HCT116 (cell line): ENCODE measurements at regions not wholly inside any gene's neighbourhood (a gene's known extent, or its start where the extent isn't known, plus 50 kb on each side); places are given as distances from the start of the nearest gene placed in this dataset.

ENCODE experiments used
- ATAC-seq: fragments of 200-7000 bp; cut with Tn5 transposase; 2 replicates; pipeline ENCODE4 v1.9.1; 2020; ENCODE audit warnings: mild to moderate bottlenecking, moderate library complexity
- BruUV-seq: library from RNA; stranded (reverse); fragments of 400-500 nt; replicated peaks from 2 replicates; lab custom pipeline; 2021; lab: Mats Ljungman, UMichigan
- CTCF ChIA-PET: fragments of 300-600 bp; sonication (Branson Sonifier 250); formaldehyde crosslinking; loops from one replicate; lab custom pipeline; 2021; ENCODE audit warnings: antibody characterized with exemption; lab: Charles Lee
- POLR2A ChIA-PET: fragments of 300-600, 350-600 bp; sonication (Branson Sonifier 250); formaldehyde crosslinking; loops from one replicate; lab custom pipeline; 2021; ENCODE audit warnings: antibody characterized with exemption; lab: Charles Lee
- RAD21 ChIA-PET, 2 experiments: fragments of 300-600 bp; sonication (Branson Sonifier 250); formaldehyde crosslinking; loops; one replicate each; lab custom pipeline; 2023; ENCODE audit warnings: low total read pairs in 2 of 2; ENCODE audit not compliant: uncharacterized antibody in 2 of 2, unreplicated experiment in 2 of 2, low non-redundant PET in 1 of 2; lab: Charles Lee
- DNase-seq: peaks from one replicate; pipeline ENCODE4 v3.0.0-alpha.2; 2010; ENCODE audit warnings: low read depth, low spot score
- H2AFZ ChIP-seq: fragments of 200-600 bp; shearing (Covaris generic), sonication (generic); 2 replicates; pipeline ENCODE4 v1.6.1; 2017; ENCODE audit warnings: low read depth, mixed run types, mixed read lengths, antibody characterized with exemption, low read length; ENCODE audit not compliant: poor library complexity, severe bottlenecking
- H3K27ac ChIP-seq: 2 replicates; pipeline ENCODE4 v1.5.1; 2012; ENCODE audit warnings: low read depth, low read length
- H3K27me3 ChIP-seq: fragments of 200-600 bp; sonication (generic); 2 replicates; pipeline ENCODE4 v1.6.1; 2016; ENCODE audit warnings: mixed run types, low read length, mixed read lengths; ENCODE audit not compliant: insufficient read depth
- H3K36me3 ChIP-seq, 2 experiments: fragments of 200-500 bp in 1 of 2; fragments of 200-600 bp in 1 of 2; sonication (Bioruptor generic) in 1 of 2; sonication (generic) in 1 of 2; 2 replicates each; pipeline versions ENCODE4 v1.5.1 to v1.6.1; 2014 to 2016; ENCODE audit warnings: low read length in 2 of 2, inconsistent platforms in 1 of 2, mixed read lengths in 1 of 2, mixed run types in 1 of 2; ENCODE audit not compliant: insufficient read depth in 2 of 2, control insufficient read depth in 1 of 2
- H3K4me1 ChIP-seq, 2 experiments: fragments of 200-600 bp in 1 of 2; sonication (generic) in 1 of 2; 2 replicates each; pipeline versions ENCODE4 v1.5.1 to v1.6.1; 2012 to 2017; ENCODE audit warnings: low read length in 2 of 2, inconsistent platforms in 1 of 2, mild to moderate bottlenecking in 1 of 2, mixed read lengths in 1 of 2, mixed run types in 1 of 2, moderate library complexity in 1 of 2; ENCODE audit not compliant: insufficient read depth in 2 of 2, control insufficient read depth in 1 of 2
- H3K4me2 ChIP-seq: fragments of 200-600 bp; sonication (generic); 2 replicates; pipeline ENCODE4 v1.6.1; 2017; ENCODE audit warnings: mixed run types, low read length, mixed read lengths
- H3K4me3 ChIP-seq, 2 experiments: fragments of 200-600 bp in 1 of 2; sonication (generic) in 1 of 2; replicated peaks in 1 of 2; 2 replicates each; pipeline ENCODE4 v1.5.1; 2011 to 2016; ENCODE audit warnings: low read length in 2 of 2, control low read depth in 1 of 2, low read depth in 1 of 2, mild to moderate bottlenecking in 1 of 2, mixed read lengths in 1 of 2, mixed run types in 1 of 2
- H3K79me2 ChIP-seq: fragments of 200-600 bp; sonication (generic); 2 replicates; pipeline ENCODE4 v1.6.1; 2017; ENCODE audit warnings: mild to moderate bottlenecking, mixed run types, low read length, moderate library complexity, mixed read lengths; ENCODE audit not compliant: insufficient read depth
- H3K9ac ChIP-seq: fragments of 200-600 bp; sonication (generic); 2 replicates; pipeline ENCODE4 v1.6.1; 2016; ENCODE audit warnings: low read length, mixed read lengths
- H3K9me2 ChIP-seq: fragments of 200-600 bp; sonication (generic), shearing (Covaris generic); 2 replicates; pipeline ENCODE4 v1.6.1; 2017; ENCODE audit warnings: mixed run types, mild to moderate bottlenecking, moderate library complexity; ENCODE audit not compliant: insufficient read depth
- H3K9me3 ChIP-seq, 2 experiments: fragments of 200-500 bp in 1 of 2; fragments of 200-600 bp in 1 of 2; sonication (Bioruptor generic) in 1 of 2; sonication (generic) in 1 of 2; 2 replicates each; pipeline ENCODE4 v1.6.1; 2014 to 2017; ENCODE audit warnings: low read length in 2 of 2, mixed read lengths in 2 of 2, inconsistent platforms in 1 of 2, low read depth in 1 of 2, mild to moderate bottlenecking in 1 of 2, mixed run types in 1 of 2, moderate library complexity in 1 of 2; ENCODE audit not compliant: control insufficient read depth in 1 of 2, insufficient read depth in 1 of 2
- H4K20me1 ChIP-seq: fragments of 200-600 bp; sonication (generic), shearing (Covaris generic); 2 replicates; pipeline ENCODE4 v1.6.1; 2017; ENCODE audit warnings: mixed run types, mild to moderate bottlenecking, moderate library complexity; ENCODE audit not compliant: insufficient read depth
- ATF3 ChIP-seq: IDR thresholded peaks from 2 replicates; pipeline ENCODE4 v1.6.1; 2012
- CBX3 ChIP-seq: IDR thresholded peaks from 2 replicates; pipeline ENCODE4 v1.6.1; 2012; ENCODE audit warnings: low read depth
- ELF1 ChIP-seq: IDR thresholded peaks from 2 replicates; pipeline ENCODE4 v1.6.1; 2012; ENCODE audit warnings: low read depth, borderline replicate concordance
- EZH2 ChIP-seq: fragments of 200-600 bp; sonication (generic); IDR thresholded peaks from 2 replicates; pipeline ENCODE4 v1.6.1; 2017; ENCODE audit warnings: antibody characterized with exemption, mixed run types
- EZH2phosphoT487 ChIP-seq: fragments of 200-600 bp; IDR thresholded peaks from 2 replicates; pipeline ENCODE4 v1.6.1; 2018; ENCODE audit warnings: antibody characterized with exemption, borderline replicate concordance
- FOSL1 ChIP-seq: IDR thresholded peaks from 2 replicates; pipeline ENCODE4 v1.6.1; 2012; ENCODE audit warnings: low read depth
- MAX ChIP-seq: IDR thresholded peaks from 2 replicates; pipeline ENCODE4 v1.6.1; 2012
- POLR2A ChIP-seq: IDR thresholded peaks from 2 replicates; pipeline ENCODE4 v1.7.0; 2011; ENCODE audit warnings: borderline replicate concordance; ENCODE audit not compliant: insufficient read depth, insufficient read length; ENCODE audit errors: extremely low read depth
- POLR2AphosphoS5 ChIP-seq: IDR thresholded peaks from 2 replicates; pipeline ENCODE4 v1.6.1; 2011; ENCODE audit warnings: mild to moderate bottlenecking, low read depth, low read length, moderate library complexity
- REST ChIP-seq: IDR thresholded peaks from 2 replicates; pipeline ENCODE4 v1.6.1; 2012; ENCODE audit warnings: low read depth
- SIN3A ChIP-seq: IDR thresholded peaks from 2 replicates; pipeline ENCODE4 v1.6.1; 2012; ENCODE audit warnings: low read depth
- SP1 ChIP-seq: IDR thresholded peaks from 2 replicates; pipeline ENCODE4 v1.6.1; 2012; ENCODE audit warnings: low read depth
- SRF ChIP-seq: IDR thresholded peaks from 2 replicates; pipeline ENCODE4 v1.6.1; 2012; ENCODE audit warnings: low read depth
- YY1 ChIP-seq: IDR thresholded peaks from 2 replicates; pipeline ENCODE4 v1.6.1; 2011; ENCODE audit warnings: low read length, low read depth, moderate library complexity, mild to moderate bottlenecking; ENCODE audit not compliant: insufficient replicate concordance; ENCODE audit errors: extremely low read depth
- ZBTB33 ChIP-seq: IDR thresholded peaks from 2 replicates; pipeline ENCODE4 v1.6.1; 2011; ENCODE audit warnings: mild to moderate bottlenecking, low read length, moderate library complexity; ENCODE audit not compliant: insufficient replicate concordance; ENCODE audit errors: extremely low read depth
- ZFX ChIP-seq: fragments of 450-650 bp; IDR thresholded peaks from 2 replicates; pipeline ENCODE4 v1.6.1; 2017
- intact Hi-C: fragments of 100-400 bp; cut with micrococcal nuclease; formaldehyde crosslinking; loops from 2 replicates; pipeline ENCODE4 v1.10.0; 2022

GRCh38 chr1:229085291-229085690 lies 185.6 kb upstream of the RAB4A start:
- H3K4me2 ChIP-seq = no peak overlapping the region
- no peaks in the 10 kb centered on the region for H3K9me2 ChIP-seq
- ATAC-seq (no peak), DNase-seq (no peak)
- no peaks in the 10 kb centered on the region for H3K36me3 ChIP-seq
- no peak overlapping the region for H2AFZ ChIP-seq
- ChIA-PET RAD21 (no interaction called here), CTCF (no interaction called here), POLR2A (no interaction called here)
- no peak overlapping the region for H3K4me3 ChIP-seq
- H3K9me3 ChIP-seq = peaks cover 0 to 9% of the 10 kb centered on the region in 2 experiments; a peak in 1 of 4 replicates
- BruUV-seq = no TSS peak
- no peak overlapping the region for H3K9ac ChIP-seq
- H3K79me2 ChIP-seq = no peaks in the 10 kb centered on the region
- no peak overlapping the region for H3K27ac ChIP-seq
- TF ChIP-seq SIN3A = no peak
- TF ChIP-seq SP1 = no peak
- TF ChIP-seq EZH2 = no peak
- no peak for TF ChIP-seq ATF3
- no peak for TF ChIP-seq ELF1
- no peak for TF ChIP-seq ZBTB33
- TF ChIP-seq FOSL1 = no peak
- TF ChIP-seq REST = no peak
- TF ChIP-seq POLR2A = no peak
- TF ChIP-seq POLR2AphosphoS5 = no peak
- no peak for TF ChIP-seq MAX
- no peak for TF ChIP-seq SRF
- TF ChIP-seq CBX3 = no peak
- no peak for TF ChIP-seq YY1
- TF ChIP-seq EZH2phosphoT487 = no peak
- no peak for TF ChIP-seq ZFX
- no peaks in the 10 kb centered on the region for H3K4me1 ChIP-seq
- H4K20me1 ChIP-seq = no peaks in the 10 kb centered on the region
- H3K27me3 ChIP-seq = no peaks in the 10 kb centered on the region
- intact Hi-C loops = no loop called here
